ENCODE measurements at regions not wholly inside any gene's neighbourhood (a gene's known extent, or its start where the extent isn't known, plus 50 kb on each side); places are given as distances from the start of the nearest gene placed in this dataset.

GRCh38 chr2:17122887-17123501 lies 395.2 kb downstream of the RAD51AP2 start:
- DNase-seq = no peak

- DNase-seq = no peak
Measured at GRCh38 chr2:17115466-17115865, 402.8 kb downstream of the RAD51AP2 start.

DNA sequence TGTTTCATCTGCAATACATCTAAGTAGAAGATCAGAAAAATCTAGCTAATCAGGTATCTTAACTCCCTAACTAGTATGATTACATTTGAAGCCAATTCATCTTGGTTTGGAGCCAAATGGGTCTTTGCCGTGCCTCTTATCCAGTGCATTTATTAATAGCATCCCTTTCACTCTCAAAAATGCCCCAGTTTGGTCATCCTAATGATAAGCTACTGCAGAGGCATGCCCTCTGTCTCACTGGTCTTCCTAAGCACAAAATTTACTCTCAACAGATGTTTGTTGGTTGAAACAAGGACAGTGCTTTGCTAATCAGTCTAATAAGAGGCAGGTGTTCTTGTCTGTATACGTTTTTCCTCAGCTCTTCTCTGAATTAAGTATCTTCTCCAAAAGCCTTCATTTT lies 403.2 kb downstream of the RAD51AP2 start:
- DNase-seq = no peak

- DNase-seq = no peak
Measured at GRCh38 chr2:17107871-17108270, 410.4 kb downstream of the RAD51AP2 start.

- DNase-seq = no peak
Measured at GRCh38 chr2:17107151-17107550, 411.1 kb downstream of the RAD51AP2 start.

GRCh38 chr2:17106418-17106817 lies 411.8 kb downstream of the RAD51AP2 start:
- DNase-seq = no peak

DNA sequence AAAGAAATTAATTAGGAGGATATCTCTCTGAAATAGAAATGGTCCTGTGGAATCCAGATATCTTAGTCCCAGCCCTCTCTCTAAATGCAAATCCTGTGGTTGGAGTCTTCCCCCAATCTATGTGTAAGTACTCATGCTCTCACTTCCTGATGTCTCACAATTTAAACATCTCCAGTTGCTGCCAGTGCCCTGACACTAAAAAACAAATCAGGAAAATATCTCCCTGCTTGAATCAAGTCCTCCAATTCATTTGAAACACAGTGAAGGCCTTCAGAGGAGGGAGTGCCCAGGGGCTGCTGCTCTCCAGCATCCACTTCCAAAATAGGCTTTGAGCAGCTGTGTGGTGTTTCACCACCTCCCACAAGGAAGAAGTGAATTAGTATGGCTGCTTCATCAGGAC lies 413.8 kb downstream of the RAD51AP2 start:
- DNase-seq = no peak

- DNase-seq = no peak
Measured at GRCh38 chr2:17101596-17101995, 416.6 kb downstream of the RAD51AP2 start.

DNA sequence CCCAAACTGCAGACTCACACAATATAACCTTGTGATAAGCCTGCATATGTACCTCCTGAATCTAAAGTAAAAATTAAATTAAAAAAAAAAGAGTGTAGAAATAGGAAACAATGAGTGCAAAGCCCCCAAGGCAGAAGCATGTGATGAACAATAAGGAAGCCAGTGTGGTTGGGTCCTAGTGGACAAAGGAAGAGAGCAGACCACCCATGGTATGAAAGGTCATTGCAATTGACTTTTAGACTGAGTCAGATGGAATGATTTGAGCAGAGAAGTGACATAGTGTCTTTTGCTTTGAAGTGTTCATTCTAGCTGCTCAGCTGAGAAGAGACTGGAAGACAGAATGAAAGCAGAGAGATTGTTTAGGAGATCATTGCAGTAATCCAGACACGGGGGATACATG lies 417.1 kb downstream of the RAD51AP2 start:
- no peak for DNase-seq

DNA sequence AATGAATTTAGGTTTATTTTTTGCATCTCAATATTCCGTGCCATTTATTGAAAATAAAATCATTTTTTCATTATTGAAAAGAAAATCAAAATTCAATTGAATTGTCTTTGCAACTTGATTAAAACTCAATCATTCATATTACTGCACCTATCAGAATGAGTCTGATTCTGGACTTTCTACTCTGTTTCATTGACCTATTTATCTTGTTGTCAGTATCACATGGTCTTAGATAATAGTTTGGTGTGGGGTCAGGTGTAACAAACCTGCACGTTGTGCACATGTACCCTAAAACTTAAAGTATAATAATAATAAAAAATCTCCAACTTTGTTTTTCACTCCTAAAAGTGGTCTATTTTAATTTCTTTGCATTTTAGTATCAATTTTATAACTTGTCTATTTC lies 422.9 kb downstream of the RAD51AP2 start:
- DNase-seq = no peak

- DNase-seq = no peak
Measured at GRCh38 chr2:17093712-17094111, 424.5 kb downstream of the RAD51AP2 start.

GRCh38 chr2:17086990-17087389 lies 421.4 kb upstream of the CYRIA start:
- no peak for DNase-seq

DNA sequence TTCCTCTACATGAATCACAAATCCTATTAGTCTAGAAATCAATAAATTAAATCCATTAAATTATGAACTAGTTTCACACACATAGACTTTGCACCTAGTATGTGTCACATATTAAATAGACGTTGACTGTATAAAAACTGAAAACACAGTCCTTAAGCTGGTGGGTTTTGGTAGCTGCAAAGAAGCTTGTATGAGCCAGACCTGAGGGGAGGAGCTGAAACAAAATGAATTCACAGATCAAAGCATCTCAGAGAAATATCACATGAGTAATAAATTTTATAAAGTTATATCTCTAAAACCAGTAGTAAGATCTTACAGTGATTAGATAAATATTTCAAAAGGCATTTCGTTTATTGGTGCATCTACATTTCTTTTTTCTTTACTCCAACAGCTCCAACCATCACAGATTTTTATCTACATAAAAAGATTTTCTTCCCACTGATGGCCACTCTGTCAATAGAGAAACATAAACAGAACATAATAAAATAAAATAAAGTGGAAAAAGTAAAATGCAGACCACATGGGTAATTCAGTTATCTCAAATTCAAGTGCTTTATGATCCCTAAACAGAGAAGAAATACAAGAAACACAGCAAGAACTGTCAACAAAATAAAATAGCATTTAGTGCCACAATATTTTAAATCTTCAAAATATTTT lies 420.0 kb upstream of the CYRIA start:
- DNase-seq = no peak

DNA sequence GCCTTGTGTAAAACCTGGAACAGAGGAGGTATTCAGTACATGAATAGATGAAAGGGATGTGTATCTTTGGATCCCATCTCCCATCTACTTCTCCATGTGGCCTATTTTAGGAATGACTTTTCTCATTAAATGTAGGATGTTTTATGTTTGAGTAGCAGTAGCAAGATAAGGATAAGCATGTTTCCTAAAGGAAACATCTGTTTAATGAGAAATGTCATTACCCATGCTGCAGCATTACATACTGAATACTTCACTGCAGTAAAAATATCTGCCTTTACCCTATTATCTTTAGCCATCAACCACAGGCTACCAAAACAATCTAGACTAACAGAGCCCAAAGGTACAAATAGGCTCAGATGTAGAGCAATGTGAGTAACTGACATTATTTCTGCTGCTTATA lies 419.2 kb upstream of the CYRIA start:
- DNase-seq = no peak

GRCh38 chr2:17083902-17084301 lies 418.3 kb upstream of the CYRIA start:
- DNase-seq = no peak

GRCh38 chr2:17079262-17079661 lies 413.6 kb upstream of the CYRIA start:
- DNase-seq = no peak

DNA sequence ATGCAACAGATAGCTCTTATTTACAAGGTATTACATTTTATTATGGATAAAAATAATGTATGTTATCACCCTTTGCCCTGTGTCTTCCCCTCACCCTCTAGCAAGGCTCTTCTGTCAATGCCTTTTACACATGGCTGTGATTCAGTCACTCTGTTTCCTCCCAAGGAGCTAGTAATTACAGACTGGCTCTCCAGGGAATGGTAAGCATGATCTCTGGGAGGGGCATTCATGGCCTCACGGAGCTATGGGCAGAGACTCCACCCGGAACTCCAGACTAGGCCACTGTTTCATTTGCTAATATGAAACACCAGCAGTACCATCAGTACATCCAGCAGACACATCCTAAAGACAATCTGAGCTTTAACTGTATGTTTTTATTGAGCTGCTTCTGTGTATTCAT lies 410.9 kb upstream of the CYRIA start:
- no peak for DNase-seq

DNA sequence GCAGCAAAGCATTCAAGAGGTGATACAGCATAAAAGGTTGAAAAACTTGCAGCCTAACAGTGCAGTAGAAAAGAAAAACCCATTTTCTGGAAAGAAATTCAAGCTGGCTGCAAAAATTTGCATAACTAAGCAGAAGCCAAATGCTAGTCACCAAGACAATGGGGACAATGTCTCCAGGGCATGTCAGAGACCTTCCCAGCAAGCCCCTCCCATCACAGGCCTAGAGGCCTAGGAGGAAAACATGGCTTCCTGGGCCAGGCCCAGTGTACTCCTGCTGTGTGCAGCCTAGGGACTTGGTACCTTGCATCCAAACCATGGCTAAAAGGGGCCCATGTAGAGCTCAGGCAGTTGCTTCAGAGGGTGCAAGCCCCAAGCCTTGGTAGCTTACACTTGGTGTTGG lies 405.1 kb upstream of the CYRIA start:
- no peak for DNase-seq

DNA sequence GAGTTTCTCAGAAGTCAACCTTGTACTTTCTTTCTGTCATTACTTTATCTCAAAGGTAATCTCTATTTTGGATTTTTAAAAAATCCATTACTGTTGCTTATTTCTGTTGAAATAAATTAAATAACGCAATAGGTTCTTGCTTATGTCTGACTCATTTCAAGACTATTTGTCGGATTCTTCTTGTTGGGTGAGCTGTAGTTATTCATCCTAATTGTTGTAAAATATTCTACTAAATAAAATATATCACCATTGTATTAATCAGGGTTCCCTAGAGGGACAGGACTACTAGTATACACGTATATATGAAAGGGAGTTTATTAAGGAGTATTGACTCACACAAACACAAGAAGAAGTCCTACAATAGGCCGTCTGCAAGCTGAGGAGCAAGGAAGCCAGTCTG lies 403.9 kb upstream of the CYRIA start:
- no peak for DNase-seq

DNA sequence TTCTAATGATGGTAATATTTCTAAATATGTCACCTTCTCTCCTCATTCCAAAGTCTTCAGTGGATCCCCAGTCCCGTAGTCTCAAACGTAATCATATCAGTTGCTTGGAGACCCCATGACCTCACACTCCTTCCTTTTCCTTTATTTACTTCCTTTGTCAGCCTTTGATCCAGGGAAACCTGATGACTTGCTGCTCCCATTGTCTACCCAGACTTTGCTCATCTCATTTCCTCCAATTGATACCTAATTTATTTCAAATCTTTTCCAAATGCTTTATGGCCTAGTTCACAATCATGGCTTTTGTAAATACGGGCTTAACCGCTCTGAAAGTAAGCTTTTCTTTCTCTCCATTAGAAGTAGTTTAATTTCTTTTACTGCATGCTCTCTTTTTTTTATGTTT lies 402.4 kb upstream of the CYRIA start:
- no peak for DNase-seq

GRCh38 chr2:17065536-17065935 lies 399.9 kb upstream of the CYRIA start:
- no peak for DNase-seq

DNA sequence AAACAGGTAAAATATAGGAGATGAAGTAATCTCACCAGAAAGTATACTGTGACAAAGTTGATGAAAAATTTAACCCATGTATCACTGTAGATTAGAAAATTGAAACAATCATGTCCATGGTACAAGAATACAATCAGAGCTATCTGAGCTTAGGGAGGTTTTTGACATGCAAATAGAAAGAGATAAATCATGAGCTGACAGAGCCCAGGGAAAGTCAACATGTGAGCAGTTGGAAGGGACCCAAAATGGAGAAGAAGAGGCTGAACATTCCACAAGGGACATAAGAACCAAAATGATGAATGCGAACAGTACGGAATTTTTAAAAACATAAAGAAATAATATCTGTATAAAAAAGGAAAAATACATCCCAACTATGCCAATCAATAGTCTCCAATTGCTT lies 395.4 kb upstream of the CYRIA start:
- no peak for DNase-seq

DNA sequence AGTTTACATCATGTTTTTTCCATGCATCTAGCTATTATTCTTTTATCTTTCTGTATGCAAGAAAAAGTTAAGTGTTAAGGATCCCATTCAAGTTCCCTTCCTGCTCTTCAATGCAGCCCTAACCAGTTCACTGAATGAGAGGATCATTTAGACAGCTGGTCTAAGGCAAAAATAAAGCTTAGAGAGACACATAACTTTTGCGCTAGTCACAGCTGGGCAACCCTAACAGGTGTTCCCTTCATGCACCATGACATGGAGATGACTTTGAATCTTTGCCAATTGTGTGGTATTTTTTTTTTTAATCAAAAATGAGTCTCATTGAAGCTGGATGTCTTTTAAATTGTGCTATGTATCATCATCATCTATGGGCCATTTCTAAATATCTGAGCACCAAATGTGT lies 393.8 kb upstream of the CYRIA start:
- DNase-seq = no peak

GRCh38 chr2:17058772-17059402 lies 393.3 kb upstream of the CYRIA start:
- no peak for DNase-seq
